A549 (cell line): ENCODE measurements at regions not wholly inside any gene's neighbourhood (a gene's known extent, or its start where the extent isn't known, plus 50 kb on each side); places are given as distances from the start of the nearest gene placed in this dataset.
"Not testable (repeated sequence)": the region's sequence is repeated elsewhere in the genome, so short reads cannot be mapped to it uniquely, and the experiment has no call there.

Source experiments
- ATOH8 ChIP-seq: fragments of 250-450 bp; sonication (Bioruptor Pico); IDR thresholded peaks from 2 replicates; pipeline ENCODE4 v1.5.0; 2020; ENCODE audit warnings: low read depth, mild to moderate bottlenecking, moderate library complexity
- BHLHE40 ChIP-seq: IDR thresholded peaks from 2 replicates; pipeline ENCODE4 v1.6.1; 2012; ENCODE audit warnings: low read depth, low read length, inconsistent platforms
- CBX8 ChIP-seq: fragments of 200-600 bp; sonication (generic); IDR thresholded peaks from 2 replicates; pipeline ENCODE4 v1.6.1; 2016
- CTCF ChIP-seq: fragments of >200 bp; sonication (Bioruptor Twin); formaldehyde crosslinking; IDR thresholded peaks from 3 replicates; pipeline ENCODE4 v1.5.1; 2016
- EHF ChIP-seq: fragments of 250-450 bp; sonication (Bioruptor Pico); IDR thresholded peaks from 2 replicates; pipeline ENCODE4 v1.5.0; 2020; ENCODE audit warnings: mild to moderate bottlenecking
- EP300 ChIP-seq, 2 experiments: fragments of >200 bp; sonication (Bioruptor Twin); formaldehyde crosslinking; IDR thresholded peaks; 2 replicates in 1 of 2; 3 replicates in 1 of 2; pipeline ENCODE4 v1.6.1; 2016 to 2017
- ESRRA ChIP-seq: fragments of 150-350 bp; IDR thresholded peaks from 2 replicates; pipeline ENCODE4 v1.6.1; 2014; ENCODE audit warnings: mild to moderate bottlenecking, low read length, borderline replicate concordance
- HMGXB4 ChIP-seq: fragments of 250-450 bp; sonication (Bioruptor Pico); IDR thresholded peaks from 2 replicates; pipeline ENCODE4 v1.5.0; 2021; ENCODE audit warnings: mild to moderate bottlenecking, moderate library complexity, borderline replicate concordance
- JUNB ChIP-seq: fragments of >200 bp; sonication (Bioruptor Twin); formaldehyde crosslinking; IDR thresholded peaks from 2 replicates; pipeline ENCODE4 v1.6.1; 2016
- POLR2A ChIP-seq: IDR thresholded peaks from 2 replicates; pipeline ENCODE4 v1.6.1; 2012; ENCODE audit warnings: mild to moderate bottlenecking, low read length
- RNF2 ChIP-seq: fragments of 200-600 bp; sonication (generic); IDR thresholded peaks from 2 replicates; pipeline ENCODE4 v1.6.1; 2016; ENCODE audit warnings: low read depth, mild to moderate bottlenecking, antibody characterized with exemption, moderate library complexity, borderline replicate concordance
- ZFP36 ChIP-seq: fragments of 450-650 bp; IDR thresholded peaks from 2 replicates; pipeline ENCODE4 v1.6.1; 2014; ENCODE audit warnings: borderline replicate concordance; ENCODE audit not compliant: partially characterized antibody

GRCh38 chr11:34762625-34763024, 141.7 kb downstream of the EHF start:
- not testable (repeated sequence) for TF ChIP-seq EP300 (IDR thresholded peaks at IDR 0.05); EHF (CRISPR knock-in tag); CTCF; POLR2A; ZFP36; RNF2; CBX8; ATOH8 (CRISPR knock-in tag); ESRRA; JUNB; BHLHE40; HMGXB4
